ENCODE measurements at regions not wholly inside any gene's neighbourhood (a gene's known extent, or its start where the extent isn't known, plus 50 kb on each side); places are given as distances from the start of the nearest gene placed in this dataset.

DNA sequence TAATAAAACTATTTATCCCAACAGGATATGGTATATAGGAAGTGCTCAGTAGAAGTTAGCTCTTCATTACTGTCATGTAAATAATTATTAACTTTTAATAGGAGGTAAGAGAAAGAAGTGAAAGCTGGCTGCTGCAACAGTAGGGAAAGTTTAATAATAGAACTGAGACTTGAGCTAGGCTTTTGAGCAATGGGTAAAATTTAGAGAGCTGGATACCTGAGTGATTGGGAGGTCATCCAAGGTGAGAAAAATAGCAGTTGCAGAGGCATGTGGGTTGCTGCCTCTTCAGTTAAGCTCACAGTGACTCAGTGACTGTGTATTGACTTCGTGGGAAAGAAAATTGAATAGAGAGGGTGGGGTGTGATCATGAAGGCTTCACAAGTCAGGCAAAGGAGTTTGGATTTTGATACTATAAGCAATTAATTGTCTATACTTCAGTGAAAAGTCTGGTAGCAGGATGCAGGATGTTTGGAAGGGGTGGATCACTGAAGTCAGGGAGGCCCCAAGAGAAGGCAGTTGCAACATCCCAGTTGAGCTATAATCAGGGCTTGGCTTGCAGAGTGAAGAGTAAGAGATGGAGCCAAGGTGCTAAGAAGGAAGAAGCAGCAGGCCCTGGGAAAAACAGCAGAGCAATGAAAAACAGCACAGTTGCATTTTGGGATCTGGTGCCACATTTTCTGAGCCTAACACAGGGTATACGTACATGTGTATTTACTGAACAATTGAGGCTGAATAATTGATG is 172.0 kb upstream of the FRMD6 start:
- DNase-seq: no peak

DNA sequence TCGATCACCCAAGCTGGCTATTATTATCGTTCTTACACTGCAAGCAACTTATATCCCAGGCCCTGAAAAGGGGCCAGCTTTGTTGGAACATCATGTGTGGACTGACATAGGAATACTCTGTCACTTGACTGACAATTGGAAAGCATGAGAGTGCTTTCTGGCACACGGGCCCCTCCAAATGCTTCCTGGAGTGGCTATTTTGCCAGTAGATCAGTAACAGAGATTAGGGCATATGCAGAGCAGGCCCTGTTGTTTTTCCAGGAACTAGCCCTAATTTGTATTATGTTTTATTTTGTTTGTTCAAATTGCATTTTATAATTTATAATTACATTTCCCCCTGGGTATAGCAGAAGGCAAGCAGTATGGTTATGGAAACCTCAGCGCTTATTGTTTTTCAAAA is 170.1 kb upstream of the FRMD6 start:
- DNase-seq: no peak

DNA sequence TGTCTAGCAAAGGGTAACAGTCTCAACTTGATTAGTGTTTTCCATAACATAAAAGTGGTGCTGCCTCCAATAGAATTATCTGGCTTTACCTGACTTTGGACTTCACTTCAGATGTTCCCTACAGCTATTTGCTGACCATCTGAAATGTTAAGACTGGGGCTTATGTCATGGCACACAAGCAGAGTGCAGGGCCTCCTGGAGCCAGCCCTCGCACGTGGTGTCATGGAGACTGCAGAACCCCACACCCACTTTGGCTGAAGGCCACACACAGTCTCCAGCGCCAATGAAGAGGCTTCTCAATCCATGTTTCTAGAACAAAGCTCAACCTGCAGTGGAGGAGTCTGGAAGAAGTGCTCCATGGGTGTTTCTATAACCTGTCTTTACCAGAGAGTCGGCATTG is 169.6 kb upstream of the FRMD6 start:
- DNase-seq: no peak

DNA sequence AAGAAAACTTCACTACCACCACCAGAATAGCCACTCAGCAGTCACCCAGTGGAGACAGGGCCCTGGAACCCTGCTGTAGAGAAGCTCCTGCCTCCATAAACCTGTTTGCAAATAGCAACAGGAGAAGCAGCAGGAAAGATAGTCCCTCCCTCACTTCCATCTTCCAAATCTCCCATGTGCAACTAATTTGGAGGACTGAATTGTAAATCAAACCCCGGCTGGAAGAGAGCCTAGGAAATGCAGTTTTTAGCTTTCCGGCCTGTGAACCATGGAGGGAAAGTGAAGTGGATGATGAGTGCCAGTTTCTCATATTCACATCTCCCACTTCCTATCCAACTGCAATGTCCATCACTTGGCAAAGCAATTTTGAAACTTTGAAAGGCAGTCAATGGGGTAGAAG is 167.2 kb upstream of the FRMD6 start:
- no peak for DNase-seq

DNA sequence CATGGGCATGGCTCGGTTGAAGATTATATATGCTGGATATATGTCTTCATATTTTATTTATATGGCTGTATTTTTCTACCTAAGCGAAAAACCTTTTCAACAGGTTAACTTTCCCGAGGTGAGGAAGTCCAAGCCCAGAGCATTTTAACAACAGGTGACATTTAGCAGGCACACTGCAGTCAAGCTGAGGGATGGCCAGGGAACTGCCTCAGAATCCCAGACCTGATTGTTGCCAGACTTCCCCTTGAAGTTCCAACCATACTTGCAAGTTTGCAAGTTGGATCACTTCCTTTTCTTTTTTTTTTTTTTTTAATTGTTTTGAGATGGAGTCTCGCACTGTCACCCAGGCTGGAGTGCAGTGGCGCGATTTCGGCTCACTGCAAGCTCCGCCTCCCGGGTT is 166.0 kb upstream of the FRMD6 start:
- no peak for DNase-seq

DNA sequence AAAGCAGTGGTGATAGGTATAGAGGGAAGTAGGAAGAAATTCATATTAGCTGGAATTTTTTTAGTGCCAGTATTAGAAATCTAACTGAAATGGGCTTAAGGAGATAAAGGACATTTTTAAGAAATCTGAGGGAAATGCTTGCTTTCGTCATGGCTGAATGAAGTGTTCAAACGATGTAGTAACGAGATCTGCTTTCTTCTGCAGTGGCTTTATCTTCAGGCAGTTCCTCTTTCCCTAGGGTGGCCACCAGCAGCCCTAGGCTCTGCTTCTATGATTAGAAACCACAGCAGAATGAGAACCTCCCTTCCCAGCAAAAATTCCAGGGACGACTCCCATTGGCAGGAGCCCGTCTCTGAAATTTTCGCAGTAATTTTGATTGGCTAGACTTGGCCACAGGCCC is 163.9 kb upstream of the FRMD6 start:
- no peak for DNase-seq

DNA sequence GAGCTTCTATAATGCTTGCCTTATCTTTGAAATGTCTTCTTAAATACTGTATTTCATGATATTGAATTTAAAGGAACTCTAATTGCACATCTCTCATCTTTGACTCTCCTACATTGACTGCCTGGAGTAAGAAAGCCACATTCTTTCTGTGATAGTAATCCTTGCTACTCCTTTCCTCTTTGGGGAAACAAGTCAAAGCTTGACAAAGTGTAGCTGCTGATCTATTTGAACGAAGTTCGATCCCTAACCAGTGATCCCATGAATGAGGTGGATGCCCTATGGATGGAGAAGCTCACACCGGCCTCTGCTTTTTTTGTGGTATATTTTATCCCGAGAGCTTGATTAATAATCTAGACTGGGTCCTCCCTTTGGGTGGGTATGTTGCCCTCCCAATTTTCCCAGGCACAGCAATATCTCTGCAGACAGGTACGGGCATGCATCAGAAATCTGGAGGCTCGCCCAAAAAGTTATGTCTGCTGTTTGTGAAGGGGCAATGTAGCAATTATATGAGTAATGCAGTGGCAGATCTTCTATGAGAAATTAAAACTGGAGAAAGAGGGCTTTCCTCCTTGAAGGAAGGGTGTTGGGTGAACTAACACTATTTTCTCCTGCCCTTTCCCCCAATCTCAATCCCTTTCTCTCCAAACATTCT is 163.0 kb upstream of the FRMD6 start:
- DNase-seq: peak; percentile 42

DNA sequence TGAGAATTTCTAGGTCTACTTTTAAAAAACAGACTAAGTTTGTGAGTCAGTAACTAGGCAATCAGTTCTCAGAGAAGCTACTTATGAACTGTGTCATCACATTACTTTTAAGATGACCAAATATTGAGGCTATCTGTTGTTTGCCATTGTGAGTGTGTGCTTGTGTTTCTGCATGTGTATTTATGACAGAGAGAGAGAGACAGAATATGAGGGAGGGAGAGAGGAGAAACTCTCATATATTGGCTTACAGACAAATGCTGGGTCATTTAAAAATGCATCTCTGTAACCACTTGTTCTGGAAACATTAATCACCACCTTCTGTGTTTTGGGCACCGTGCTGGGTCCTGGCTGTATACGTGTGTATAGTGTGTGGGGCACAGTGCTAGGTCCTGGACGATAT is 161.5 kb upstream of the FRMD6 start:
- DNase-seq: no peak

DNA sequence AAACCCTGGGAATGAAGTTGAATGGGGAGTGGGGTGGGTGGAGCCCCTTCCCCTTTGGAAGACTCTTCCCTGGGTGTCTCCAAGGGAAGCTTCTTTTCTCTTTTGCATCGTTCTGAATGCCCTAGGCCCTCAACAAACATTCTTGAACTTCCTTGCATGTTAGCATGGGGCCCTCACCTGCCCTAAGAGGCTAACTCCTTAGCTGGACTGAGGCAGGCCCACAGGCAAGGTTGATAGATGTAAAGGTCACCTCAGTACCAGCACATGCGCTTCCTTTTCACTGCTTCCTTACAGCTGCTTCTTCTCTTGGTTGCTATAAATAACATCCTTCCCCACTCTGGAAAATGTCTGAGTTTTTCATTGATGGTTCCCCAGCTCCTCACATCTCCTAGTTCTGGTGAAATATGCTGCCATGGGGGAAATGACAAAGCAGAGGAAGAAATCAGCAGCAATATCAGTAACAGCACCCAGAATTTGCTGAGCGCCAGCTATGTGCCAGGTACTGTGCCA is 160.6 kb upstream of the FRMD6 start:
- no peak for DNase-seq

DNA sequence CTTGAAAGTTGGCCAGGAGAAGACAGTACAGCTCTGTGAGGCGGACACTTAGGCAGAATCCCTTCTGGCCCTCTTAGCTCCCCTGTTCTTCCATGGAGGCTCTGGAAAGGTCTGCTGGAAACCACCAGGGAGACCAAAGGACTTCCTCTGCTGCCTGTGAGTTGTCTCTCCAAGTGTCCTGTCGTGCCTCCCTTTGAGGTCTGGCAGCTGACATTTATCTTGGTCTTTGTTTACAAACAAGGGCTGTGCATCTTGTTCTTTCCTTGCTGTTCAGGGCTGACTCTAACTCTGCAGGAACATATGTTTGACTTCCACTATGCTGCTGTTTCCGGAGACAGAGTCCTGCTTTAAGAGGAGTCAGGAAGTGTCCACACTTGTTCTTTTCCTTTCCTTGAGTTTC is 159.9 kb upstream of the FRMD6 start:
- no peak for DNase-seq

DNA sequence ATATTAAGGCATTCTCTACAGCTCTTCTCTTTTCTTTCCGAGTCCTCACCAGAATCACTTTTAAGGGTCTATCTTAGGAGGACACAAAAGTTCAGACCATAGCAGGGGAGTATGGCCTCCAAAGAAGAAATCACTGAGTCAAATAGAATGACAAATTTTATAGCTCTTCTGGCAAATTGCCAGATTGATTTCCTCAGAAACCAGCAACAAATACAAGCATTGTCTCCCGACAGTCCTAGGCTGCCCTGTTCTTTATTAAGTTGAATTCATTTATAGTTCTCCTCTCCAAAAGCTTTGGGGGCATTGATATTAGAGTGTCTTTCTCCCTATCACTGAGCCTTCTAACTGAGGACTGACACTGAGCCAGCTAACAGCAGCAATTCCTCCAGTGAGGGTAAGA is 156.4 kb upstream of the FRMD6 start:
- no peak for DNase-seq

DNA sequence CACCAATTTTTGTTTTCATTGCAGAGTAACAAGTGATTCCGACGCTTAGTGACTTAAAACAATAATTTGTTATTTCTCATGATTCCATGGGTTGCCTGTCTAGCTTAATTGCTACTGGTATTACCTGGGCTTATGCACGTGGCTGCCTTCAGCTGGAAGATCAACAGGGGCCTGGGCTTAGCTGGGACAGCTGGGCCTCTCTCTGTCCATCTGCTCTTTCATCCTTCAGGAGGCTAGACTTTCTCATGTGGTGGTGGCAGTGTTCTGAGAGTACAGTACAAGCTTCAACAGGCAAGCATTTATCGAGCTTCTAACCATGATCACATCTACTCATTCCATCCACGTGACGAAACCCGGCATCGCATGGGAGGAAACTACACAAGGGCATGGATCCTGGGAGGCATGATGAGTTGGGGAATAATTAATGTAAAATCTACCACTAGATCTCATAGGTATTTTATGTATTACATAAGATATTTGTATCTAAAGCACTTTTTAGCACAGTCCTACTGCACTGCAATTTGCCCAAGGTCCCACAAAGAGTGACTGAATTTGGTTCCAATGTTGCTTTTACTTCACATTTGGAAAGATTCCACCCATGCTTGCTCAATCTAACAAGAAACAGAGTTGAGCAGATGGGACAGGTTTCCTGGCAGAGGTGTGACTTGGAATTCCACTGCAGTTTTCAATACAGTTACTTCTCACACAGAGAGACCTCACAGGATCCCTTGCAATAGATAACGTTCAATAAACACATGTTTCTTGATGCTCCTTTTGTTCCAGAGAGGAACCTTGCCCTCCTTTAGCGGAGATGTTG is 153.1 kb upstream of the FRMD6 start:
- peak; percentile 92 for DNase-seq

DNA sequence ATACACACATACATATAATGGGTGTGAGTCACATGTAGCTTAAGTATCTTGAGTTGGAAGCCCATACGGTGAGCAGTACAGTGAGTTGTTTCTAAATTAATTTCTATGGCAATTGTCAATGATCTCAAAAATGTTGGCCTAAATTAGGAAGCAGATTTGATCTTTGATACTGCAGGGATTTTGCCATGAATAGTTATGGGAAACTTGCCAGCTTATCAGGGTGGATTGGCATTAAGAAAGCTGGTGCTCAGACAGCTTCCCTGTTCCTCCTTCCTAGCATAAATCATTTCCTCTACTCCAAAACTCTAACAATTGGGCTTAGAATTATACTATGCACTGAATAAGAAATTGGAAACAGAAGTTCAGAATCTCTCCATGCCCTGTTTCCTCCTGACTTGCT is 150.9 kb upstream of the FRMD6 start:
- no peak for DNase-seq

DNA sequence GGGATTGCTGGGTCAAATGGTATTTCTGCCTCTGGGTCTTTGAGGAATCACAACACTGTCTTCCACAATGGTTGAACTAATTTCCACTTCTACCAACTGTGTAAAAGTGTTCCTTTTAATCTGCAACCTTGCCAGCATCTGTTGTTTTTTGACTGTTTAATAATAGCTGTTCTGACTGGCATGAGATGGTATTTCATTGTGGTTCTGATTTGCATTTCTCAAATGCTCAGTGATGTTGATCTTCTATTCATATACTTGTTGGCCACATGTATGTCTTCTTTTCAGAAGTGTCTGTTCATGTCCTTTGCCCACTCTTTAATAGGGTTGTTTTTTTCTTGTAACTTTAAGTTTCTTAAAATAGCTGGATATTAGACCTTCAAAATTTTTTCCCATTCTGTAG is 150.0 kb upstream of the FRMD6 start:
- DNase-seq: no peak

DNA sequence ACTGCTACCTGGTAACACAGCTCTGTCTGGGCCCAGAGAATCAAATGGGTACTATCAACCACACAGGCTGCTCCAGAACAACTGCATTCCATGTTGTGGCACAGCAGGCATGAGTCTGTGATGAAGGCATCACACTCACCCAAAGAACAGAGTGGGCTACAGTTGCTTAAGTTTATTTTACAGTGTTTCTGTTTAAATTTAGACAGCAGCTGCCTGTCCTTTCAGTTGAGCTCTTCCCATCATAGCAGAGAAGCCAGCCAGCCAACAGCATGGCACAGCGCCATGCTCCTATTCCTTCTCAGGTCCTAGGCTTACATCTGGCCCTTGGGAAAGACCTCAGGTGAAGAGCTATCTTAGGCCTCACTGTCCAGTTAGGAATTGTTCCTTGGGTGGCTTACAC is 147.0 kb upstream of the FRMD6 start:
- DNase-seq: peak; percentile 21

DNA sequence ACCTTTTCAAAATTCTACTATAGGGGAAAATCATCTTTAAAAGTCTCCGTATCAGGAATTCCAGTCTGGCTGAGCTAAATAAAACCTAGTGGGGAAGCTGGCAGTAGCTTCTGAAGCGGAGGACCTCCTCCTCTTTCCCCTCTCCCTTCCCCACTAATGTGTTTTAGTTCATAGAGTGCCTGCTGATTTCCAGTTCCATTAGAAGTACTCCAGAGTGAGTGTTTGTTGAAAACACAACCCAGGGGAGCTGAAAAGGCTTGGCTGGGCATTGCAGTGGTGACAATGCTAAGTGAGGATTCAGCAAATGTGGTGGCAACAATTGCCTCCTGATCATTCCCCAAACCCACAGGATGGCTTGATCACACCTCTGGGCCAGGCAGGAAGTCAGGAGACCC is 144.2 kb upstream of the FRMD6 start:
- peak; percentile 58 for DNase-seq

DNA sequence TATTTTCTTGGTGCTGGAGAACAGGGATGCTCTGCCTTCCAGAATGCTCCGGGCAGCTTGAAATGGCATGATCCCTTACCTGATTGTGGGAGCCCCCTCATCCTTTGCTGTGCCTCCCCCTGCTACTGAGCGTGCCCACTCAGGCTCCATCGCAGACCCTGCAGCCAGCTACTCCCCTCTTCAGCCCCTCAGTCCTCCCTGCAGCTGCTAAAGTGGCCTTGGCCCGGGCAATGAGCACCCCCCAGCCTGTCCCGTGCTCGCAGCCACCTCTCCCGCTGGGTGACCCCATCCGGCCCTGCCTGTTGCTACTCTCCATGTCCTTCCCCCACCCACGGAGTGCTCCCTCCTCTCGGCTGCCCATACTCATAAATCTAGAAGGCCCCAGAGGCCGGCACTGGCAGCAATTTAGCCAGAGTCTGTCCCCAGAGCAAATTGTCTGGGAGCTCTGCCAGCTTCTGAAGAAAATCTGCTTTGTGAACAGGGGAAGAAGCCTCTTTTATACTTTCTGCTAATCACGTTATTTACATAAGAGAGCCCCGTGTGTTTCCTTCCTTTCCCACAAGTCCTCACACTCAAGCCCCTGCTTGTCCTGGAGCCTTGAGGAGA is 143.7 kb upstream of the FRMD6 start:
- DNase-seq: peak; percentile 96

DNA sequence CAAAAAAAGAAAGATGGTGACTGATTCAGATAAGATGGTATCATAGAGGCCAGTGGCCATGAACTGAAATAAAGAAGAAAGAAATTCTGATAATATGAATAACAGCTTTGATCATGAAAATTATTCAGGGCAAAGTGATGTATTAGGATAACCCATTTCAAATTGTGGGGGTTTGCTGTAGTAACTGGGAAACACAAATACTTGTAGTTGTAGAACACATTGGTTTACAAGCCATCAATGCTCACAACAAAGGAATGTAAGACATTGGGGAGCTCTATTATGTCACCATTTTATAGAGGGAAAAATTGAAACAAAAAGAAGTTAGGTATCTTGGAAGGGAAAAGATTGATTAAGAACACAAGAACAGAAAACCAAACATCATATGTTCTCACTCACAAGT is 140.4 kb upstream of the FRMD6 start:
- no peak for DNase-seq

DNA sequence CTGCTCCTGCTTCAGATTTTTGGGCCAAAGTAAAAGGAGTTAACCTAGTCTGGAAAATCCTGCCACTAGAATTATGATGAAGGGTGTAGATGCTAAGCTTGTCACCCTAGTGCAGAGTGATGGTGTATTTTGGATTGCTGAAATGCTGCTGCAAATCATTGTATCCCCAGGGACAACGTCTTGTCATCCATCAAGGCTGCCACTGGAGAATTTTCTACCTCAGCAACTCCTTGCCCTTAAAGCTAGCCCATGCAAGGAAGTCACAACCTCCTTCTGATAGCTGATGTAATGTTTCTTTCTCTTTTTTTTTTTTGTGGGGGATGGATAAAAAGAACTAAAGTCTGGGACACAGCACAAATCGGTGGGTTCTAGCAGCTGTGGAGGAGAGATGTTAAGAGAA is 139.4 kb upstream of the FRMD6 start:
- no peak for DNase-seq

DNA sequence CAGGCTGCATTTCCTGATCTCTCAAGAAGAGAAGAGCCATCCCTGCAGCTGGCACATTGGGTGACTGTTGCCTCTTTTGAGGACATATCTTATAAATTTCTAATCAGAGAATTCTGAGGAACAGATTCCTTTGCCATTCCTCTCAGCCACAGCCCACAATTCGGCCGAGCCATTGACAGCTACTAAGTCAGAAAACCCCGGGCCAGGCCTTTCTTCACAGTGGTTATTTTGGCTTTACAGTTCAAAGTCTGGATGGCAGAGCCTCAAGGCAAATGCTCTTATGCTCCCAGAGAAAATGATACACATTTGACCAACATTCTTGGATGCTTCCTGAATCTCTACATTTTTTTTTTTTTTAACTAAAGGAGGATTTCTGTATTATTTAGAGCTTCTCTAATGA is 138.4 kb upstream of the FRMD6 start:
- no peak for DNase-seq

DNA sequence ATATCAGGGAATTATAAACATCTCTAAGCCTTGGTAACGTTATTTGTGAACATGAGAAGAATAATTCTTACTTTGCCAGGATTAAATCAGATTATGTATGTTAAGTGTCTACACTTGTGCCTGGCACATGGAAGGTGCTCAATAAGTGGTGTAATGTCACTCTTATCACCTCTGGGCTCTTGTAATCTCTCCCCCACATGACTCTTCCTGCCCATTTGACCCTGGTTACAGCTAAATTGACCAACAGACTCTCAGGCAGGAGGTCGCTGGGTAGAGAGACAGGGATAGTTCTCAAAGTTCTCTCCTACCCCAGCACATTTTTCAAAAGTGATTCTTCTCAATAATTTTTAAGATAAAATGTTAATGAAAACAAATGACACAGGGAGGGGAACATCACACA is 137.8 kb upstream of the FRMD6 start:
- DNase-seq: no peak

DNA sequence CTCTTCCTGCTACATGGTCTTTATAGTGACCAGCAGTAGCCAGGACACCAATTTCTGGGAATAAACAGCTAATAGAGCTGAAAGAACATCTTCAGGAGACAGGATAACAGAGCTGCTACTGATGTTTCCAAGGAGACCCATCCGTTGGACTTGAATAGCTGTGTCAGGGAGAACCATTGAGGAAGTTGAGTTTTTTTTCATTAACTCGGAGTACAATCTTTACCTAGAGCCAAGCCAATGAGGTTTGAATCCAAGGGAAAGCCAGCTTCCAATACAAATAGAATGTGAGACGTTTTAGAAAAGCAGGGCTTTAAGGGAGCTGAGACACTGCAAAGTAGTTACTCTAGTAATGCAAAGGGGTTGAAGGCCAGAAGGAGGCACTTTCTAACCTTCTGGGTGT is 136.1 kb upstream of the FRMD6 start:
- DNase-seq: no peak

DNA sequence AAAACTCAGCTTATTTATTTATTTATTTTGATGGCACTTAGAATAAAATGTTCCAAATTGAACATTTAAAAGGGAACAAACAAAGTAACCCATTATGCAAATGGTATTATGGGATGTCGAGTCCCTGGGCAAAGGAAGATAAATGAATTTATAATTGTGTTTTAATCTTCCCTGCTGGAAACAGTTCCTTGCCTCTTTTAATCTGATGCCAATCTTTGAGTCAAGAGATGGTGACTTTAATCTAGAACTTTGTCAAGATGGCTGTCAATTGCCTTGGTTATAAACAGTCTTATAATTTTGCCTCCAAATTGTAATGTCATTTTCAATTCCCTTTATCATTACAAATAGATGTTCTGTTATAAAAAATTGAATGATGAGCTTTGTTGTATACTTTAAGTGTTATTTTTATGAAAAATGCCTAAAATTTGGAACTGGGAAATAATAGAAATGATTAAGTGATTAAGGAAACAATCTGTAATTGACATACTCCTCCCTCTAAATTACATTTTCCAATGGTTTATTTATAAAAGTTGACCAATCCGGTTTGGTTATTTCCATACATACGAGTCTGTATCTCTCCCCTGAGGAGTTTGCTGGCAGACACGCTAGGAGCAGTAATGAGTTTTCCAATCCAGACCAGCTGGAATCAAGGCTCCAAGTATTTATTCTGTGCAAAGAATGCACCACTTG is 134.9 kb upstream of the FRMD6 start:
- peak; percentile 51 for DNase-seq
